Right cardiac atrium (tissue), 5 donors: ENCODE measurements at regions not wholly inside any gene's neighbourhood (a gene's known extent, or its start where the extent isn't known, plus 50 kb on each side); places are given as distances from the start of the nearest gene placed in this dataset.
A peak's percentile ranks its signal among the peaks of the same experiment; 100 is the strongest.

Experiments used
- ATAC-seq, 2 donors: fragments of 200-7000 bp; cut with Tn5 transposase; one replicate each; pipeline versions ENCODE4 v1.8.0 to v1.9.1; 2020; ENCODE audit warnings: moderate library complexity in 2 of 2, mild to moderate bottlenecking in 1 of 2
- DNase-seq, 3 donors: peaks; one replicate each; pipeline ENCODE4 v3.0.0-alpha.2; 2020
- H3K27ac ChIP-seq: one replicate; pipeline ENCODE4 v1.5.1; 2013; ENCODE audit warnings: mild to moderate bottlenecking, low read length, control low read depth, moderate library complexity
- H3K27me3 ChIP-seq: one replicate; pipeline ENCODE4 v1.6.1; 2013; ENCODE audit not compliant: control insufficient read depth, insufficient read depth
- H3K4me1 ChIP-seq: one replicate; pipeline ENCODE4 v1.6.1; 2013; ENCODE audit warnings: low read length; ENCODE audit not compliant: control insufficient read depth, insufficient read depth
- H3K4me3 ChIP-seq: one replicate; pipeline ENCODE4 v1.5.1; 2013; ENCODE audit warnings: low read length, control low read depth
- H3K9me3 ChIP-seq: one replicate; pipeline ENCODE4 v1.6.1; 2013; ENCODE audit warnings: low read length; ENCODE audit not compliant: control insufficient read depth
- WGBS: extraction: QIAGEN DNeasy Blood & Tissue Kit; methylation state at CpG from one replicate; pipeline ENCODE4 v1.1.7; 2013; 5-methylcytosine and 5-hydroxymethylcytosine counted together
- intact Hi-C, 4 donors: fragments of 100-400 bp; cut with DNase I; formaldehyde crosslinking; loops; one replicate each; pipeline versions ENCODE4 v1.11.0 to v1.14.0; 2022 to 2023
- donor health status: healthy with polysubstance abuse.
- donor health status: DM: no; HTN: yes; CAD: no.
- donor health status: DM: no; HTN: no; CAD: no.
- donor health status: DM: no; HTN: yes; CAD: no; lungs with severe emphysema.
- donor health status: DM: yes; HTN: yes; CAD: no.

GRCh38 chr2:196239622-196240587 lies 68.5 kb upstream of the STK17B start:
- Histone ChIP-seq H3K4me1 (peaks cover 4% of the 10 kb centered on the region), H3K27ac (peak overlapping the region; percentile 66), H3K27me3 (no peaks in the 10 kb centered on the region), H3K4me3 (no peak overlapping the region), H3K9me3 (no peaks in the 10 kb centered on the region)
- WGBS = 57% methylated on average over 10 of the region's 10 CpGs
- DNase-seq (peak; percentile 50 to 80 (median 75)), ATAC-seq (peak; percentile 84 to 88)
- intact Hi-C loops = no loop called here

GRCh38 chr2:196241175-196241574 lies 69.8 kb upstream of the STK17B start:
- Histone ChIP-seq H3K27me3 (no peaks in the 10 kb centered on the region), H3K27ac (no peak overlapping the region), H3K4me1 (peaks cover 8% of the 10 kb centered on the region), H3K4me3 (no peak overlapping the region), H3K9me3 (no peaks in the 10 kb centered on the region)
- DNase-seq (no peak), ATAC-seq (no peak)
- intact Hi-C loops = no loop called here
- WGBS = 91% methylated on average over 3 of the region's 3 CpGs

DNA sequence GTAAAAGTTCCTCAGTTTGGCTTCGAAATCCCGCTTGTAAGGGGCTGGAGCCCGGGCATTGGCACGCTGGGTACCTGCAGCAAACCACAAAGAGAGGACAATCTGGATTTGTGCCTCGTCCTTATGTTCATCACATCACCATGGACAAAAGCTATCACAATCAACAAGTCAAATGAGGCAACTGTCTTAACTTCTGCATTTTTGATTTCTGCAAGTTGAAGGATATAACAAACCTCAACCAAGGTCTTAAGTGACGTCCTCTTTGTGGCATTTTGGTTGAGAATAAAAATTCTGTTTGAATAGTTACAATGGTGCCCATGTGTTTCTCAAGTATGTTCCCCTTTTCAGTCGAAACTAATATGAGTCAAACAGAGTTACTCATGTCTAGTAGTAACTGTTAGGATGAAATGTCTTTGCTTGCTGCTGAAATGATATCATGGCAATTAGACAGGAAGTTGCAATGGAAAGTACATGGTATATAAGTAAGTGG lies 70.8 kb upstream of the STK17B start:
- Histone ChIP-seq H3K4me1 (peaks cover 8% of the 10 kb centered on the region), H3K9me3 (no peaks in the 10 kb centered on the region), H3K27me3 (no peaks in the 10 kb centered on the region), H3K4me3 (no peak overlapping the region), H3K27ac (peak overlapping the region; percentile 48)
- no peak for DNase-seq
- WGBS = 79% methylated on average over 7 of the region's 7 CpGs
- intact Hi-C loops = no loop called here
- ATAC-seq = peak; percentile 34 to 54

DNA sequence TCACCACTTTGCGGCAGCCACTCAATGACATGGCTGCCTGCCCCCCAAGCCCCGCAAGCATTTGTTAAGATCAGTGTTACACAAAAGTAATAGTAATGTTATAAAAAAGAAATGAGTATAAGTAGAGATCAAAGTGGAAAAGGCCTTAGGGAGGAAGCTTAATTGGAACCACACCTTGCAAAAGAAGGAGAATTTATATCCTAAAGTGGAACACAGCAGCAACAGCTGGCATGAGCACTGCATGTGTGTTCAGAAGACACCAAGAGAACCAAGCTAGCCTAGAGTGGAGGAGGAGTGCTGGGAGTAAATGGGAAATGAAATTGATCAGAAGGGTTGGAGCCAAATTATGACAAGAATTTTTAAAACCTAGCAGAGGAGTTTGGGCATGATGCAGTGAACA lies 73.1 kb upstream of the STK17B start:
- DNase-seq (no peak), ATAC-seq (no peak)
- intact Hi-C loops = no loop called here
- over 99% methylated on average over 2 of the region's 2 CpGs for WGBS
- no peak overlapping the region for H3K27ac ChIP-seq
- peaks cover 7% of the 10 kb centered on the region for H3K4me1 ChIP-seq
- no peaks in the 10 kb centered on the region for H3K27me3 ChIP-seq
- H3K9me3 ChIP-seq = no peaks in the 10 kb centered on the region
- H3K4me3 ChIP-seq = no peak overlapping the region

DNA sequence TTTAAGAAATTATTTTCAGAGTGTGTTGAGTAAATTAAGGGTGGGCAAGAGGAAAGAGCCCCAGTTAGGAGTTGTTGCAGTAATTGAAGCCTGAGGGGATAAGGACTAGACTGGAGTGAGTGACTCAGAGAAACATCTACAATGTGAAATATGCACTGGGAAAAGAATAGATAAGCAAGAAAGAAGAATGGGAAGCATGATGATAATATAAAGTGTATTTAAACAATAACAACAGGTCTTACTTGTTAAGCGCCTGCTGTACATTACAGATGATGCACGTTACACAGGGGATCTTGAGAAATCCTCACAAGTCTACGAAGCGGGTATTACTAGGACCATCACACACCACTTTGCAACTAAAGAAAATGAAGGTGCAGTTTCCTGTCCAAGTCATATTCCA lies 73.6 kb upstream of the STK17B start:
- Histone ChIP-seq H3K4me3 (no peak overlapping the region), H3K9me3 (no peaks in the 10 kb centered on the region), H3K4me1 (peaks cover 7% of the 10 kb centered on the region), H3K27ac (peak overlapping the region; percentile 10), H3K27me3 (no peaks in the 10 kb centered on the region)
- intact Hi-C loops = no loop called here
- 96% methylated on average over 4 of the region's 4 CpGs for WGBS
- DNase-seq (no peak), ATAC-seq (no peak)

GRCh38 chr2:196245378-196246140 lies 74.2 kb upstream of the STK17B start:
- no peaks in the 10 kb centered on the region for H3K27me3 ChIP-seq
- peak overlapping the region; percentile 10 for H3K27ac ChIP-seq
- ATAC-seq (no peak), DNase-seq (no peak)
- intact Hi-C loops = no loop called here
- H3K4me3 ChIP-seq = no peak overlapping the region
- H3K4me1 ChIP-seq = peaks cover 7% of the 10 kb centered on the region
- 70% methylated on average over 4 of the region's 4 CpGs for WGBS
- H3K9me3 ChIP-seq = no peaks in the 10 kb centered on the region

DNA sequence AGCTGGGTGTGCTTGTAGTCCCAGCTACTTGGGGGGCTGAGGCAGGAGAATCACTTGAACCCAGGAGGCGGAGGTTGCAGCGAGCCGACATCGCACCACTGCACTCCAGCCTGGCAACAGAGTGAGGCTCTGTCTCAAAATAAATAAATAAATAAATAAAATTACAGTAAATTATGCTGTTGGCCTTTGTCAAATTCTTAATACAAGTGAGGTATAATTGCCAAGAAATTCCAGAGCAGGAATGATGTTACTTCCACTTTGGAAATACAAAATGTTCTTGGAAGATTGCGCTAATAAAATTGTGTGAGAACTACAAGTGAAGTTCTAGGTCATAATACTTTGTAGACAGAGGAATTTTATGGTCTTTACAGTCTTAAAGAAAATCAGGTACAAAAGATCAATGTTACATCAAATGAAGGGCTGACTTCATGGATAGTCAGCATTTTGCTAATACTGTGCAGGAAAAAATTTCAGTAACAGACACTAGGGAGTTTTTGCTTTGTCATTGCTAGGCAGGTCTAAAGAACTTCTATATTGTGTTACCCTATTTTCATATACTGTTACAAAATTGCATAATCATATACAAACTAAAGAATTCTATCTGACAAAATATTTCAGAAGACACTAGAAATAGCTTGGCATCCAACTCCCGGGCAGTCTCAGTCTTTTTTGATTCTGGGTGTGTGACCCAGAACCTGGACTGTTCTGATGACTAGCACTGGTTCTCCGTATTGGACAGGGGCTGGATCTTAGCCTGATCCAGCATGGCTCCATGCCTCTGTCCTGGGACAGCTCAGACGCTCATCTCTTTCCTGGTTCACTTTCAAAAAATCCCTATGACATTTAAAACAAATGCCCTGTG lies 76.0 kb upstream of the STK17B start:
- intact Hi-C loops = no loop called here
- Histone ChIP-seq H3K27ac (peak overlapping the region; percentile 45), H3K9me3 (no peaks in the 10 kb centered on the region), H3K27me3 (no peaks in the 10 kb centered on the region), H3K4me1 (peaks cover 9% of the 10 kb centered on the region), H3K4me3 (no peak overlapping the region)
- peak; percentile 75 to 88 for ATAC-seq
- WGBS = 69% methylated on average over 8 of the region's 8 CpGs
- DNase-seq = peak in 1 of 3 donors; percentile 73

DNA sequence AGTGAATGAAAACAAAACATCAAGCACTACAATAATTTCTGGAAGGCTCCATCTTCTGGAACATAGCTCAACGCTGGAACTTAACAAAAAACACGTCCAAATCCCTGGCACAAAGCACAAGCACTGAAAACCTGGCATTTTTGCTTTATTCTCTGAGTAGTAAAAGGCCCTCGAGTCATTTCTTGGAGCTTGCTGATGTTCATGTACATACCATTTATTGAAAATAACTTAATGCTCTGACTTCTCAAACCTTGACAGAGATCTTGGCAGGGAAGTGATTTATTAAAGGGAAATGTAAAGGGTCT lies 76.5 kb upstream of the STK17B start:
- Histone ChIP-seq H3K27ac (peak overlapping the region; percentile 66), H3K4me1 (peaks cover 9% of the 10 kb centered on the region), H3K4me3 (no peak overlapping the region), H3K9me3 (no peaks in the 10 kb centered on the region), H3K27me3 (no peaks in the 10 kb centered on the region)
- ATAC-seq (peak in 1 of 2 donors; percentile 13), DNase-seq (no peak)
- intact Hi-C loops = no loop called here
- 59% methylated on average over 3 of the region's 3 CpGs for WGBS

DNA sequence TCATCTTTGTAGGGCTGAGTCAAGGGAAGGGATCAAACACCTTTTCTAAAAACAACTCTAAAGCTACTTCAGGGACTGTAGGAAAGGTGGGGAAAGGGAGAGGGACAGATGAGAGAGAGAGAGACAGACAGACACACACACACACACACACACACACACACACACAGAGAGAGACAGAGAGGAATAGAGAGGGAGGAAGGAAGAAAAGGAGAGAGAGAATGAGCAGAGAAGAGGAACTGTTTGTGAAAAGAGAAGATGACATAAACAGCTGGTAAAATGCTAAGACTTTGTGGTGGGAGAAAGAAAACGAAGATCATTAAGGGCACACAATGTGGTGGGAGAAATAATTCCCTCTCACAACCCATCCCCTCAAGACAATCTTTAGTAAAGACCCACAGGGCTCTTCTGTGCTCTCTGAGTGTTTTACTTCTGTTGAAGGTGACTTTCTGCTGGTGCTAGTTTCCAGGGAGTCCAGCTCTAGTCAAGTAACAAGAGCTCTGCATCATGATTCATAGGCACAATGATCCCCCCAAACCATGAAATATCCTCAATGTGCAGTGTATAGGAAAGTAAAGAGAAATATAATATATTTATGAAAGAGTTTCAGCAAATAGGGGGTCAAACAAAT lies 77.2 kb upstream of the STK17B start:
- peak overlapping the region; percentile 66 for H3K27ac ChIP-seq
- intact Hi-C loops = no loop called here
- H3K27me3 ChIP-seq = no peaks in the 10 kb centered on the region
- H3K4me1 ChIP-seq = peaks cover 9% of the 10 kb centered on the region
- no peak for ATAC-seq
- H3K9me3 ChIP-seq = no peaks in the 10 kb centered on the region
- WGBS = 80% methylated on average over 1 of the region's 1 CpG
- DNase-seq = no peak
- no peak overlapping the region for H3K4me3 ChIP-seq

- H3K27ac ChIP-seq = no peak overlapping the region
- H3K9me3 ChIP-seq = no peaks in the 10 kb centered on the region
- ATAC-seq = no peak
These were observed 77.8 kb upstream of the STK17B start for GRCh38 chr2:196249171-196249570.

More at GRCh38 chr2:196249171-196249570, 77.8 kb upstream of the STK17B start:
- DNase-seq = no peak
- Histone ChIP-seq H3K27me3 (no peaks in the 10 kb centered on the region), H3K4me3 (no peak overlapping the region), H3K4me1 (peaks cover 9% of the 10 kb centered on the region)
- intact Hi-C loops = no loop called here
- WGBS = 32% methylated on average over 1 of the region's 1 CpG
